GM19324 (cell line): ENCODE measurements at regions not wholly inside any gene's neighbourhood (a gene's known extent, or its start where the extent isn't known, plus 50 kb on each side); places are given as distances from the start of the nearest gene placed in this dataset.

Experiments used
- ATAC-seq: cut with Tn5 transposase; IDR thresholded peaks from one replicate; pipeline ENCODE4 v1.9.1; 2021; ENCODE audit warnings: mild to moderate bottlenecking, moderate library complexity; ENCODE audit not compliant: unreplicated experiment, low FRiP score

DNA sequence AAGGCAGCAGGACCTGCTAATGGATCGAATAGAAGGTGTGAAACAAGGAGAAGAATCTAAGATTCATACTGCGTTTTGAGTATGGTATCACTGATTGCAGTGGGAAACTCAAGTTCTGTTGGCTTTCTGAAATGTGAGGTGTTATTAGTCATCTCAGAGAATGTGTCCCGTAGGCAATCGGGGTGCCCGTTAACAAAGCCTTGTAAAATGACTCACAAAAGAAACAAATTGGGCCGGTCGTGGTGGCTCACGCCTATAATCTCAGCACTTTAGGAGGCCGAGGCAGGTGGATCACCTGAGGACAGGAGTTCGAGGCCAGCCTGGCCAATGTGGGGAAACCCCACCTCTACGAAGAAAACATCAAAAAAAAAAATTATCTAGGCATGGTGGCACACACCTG lies 118.2 kb upstream of the C7orf33 start:
- no peak for ATAC-seq

DNA sequence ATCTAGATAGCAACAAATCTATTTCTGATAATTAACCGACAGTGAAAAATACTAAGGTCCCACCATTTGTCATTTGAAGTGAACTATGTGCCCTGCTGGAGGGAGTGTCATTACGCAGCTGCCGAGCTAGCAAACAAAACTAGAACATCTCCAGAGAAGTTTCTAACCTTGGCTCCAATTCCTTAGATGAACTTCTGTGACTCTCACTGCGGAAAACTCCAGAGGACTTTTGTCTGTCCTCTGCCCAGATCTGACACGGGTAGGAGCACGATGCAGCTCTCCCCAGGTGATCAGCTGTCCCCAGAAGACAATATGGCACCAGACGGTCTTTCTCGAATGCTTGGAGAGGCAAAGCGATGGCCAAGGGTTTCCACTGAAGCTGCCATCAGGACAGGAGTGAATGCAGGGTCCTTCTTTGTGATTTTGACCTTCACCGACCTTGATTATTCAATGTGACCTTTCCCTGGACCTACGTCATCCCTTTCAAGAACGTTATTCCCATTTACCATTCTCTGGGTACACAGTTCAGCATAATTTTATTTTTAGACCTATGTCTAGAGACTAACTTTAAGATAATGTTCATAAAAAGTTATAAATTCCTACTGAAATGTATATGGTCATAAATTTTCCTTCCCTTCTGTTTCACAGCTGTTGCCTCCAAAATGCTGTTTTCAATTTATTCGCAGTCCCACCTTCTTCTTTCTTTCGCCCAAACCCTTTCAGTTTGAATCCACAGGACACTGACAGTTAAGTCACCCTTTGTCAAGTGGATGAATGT lies 116.7 kb upstream of the C7orf33 start:
- no peak for ATAC-seq

DNA sequence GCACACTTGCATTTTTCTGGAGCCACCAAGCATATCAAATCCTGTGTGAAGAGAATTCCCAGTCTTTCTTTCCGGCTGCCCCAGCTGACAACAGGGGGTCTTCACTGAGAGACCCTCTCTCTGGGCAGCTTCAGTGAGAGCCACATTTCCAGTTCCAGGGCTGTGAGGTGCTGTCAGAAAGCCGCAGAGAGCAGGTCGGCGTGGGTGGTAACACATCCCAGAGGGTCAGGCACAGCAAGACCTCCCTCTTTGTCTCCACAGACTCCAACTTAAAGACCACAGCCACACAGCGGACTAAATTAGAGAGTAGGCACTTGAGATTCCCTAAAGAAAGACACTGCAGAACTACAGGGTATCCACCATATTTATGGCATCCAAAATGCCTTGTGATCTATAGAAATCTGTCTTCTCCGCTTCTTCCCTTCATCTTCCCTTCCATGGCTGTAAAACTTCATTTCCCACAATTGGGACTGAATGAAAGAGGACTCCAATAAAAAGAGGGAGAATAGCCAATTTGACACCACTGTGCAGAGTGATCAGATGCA lies 116.0 kb upstream of the C7orf33 start:
- no peak for ATAC-seq

DNA sequence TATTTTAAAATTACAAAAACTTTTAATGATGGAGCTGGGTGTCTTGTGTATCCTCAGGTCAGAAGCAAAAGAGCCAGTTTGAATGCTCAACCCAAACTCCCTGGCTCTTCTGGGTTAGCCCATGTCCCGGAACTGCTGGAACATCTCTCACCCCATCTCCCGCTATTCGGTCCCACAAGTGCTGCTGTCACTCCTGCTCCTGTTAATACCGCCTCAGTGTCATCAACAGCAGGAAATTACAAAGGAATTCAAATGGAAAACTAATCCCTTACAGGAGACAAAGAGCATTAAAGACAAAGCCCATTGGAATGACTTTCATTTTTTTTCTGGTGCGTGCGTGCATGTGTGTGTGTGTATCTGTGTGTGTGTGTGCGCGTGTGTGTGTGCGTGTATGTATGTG lies 112.0 kb upstream of the C7orf33 start:
- no peak for ATAC-seq

DNA sequence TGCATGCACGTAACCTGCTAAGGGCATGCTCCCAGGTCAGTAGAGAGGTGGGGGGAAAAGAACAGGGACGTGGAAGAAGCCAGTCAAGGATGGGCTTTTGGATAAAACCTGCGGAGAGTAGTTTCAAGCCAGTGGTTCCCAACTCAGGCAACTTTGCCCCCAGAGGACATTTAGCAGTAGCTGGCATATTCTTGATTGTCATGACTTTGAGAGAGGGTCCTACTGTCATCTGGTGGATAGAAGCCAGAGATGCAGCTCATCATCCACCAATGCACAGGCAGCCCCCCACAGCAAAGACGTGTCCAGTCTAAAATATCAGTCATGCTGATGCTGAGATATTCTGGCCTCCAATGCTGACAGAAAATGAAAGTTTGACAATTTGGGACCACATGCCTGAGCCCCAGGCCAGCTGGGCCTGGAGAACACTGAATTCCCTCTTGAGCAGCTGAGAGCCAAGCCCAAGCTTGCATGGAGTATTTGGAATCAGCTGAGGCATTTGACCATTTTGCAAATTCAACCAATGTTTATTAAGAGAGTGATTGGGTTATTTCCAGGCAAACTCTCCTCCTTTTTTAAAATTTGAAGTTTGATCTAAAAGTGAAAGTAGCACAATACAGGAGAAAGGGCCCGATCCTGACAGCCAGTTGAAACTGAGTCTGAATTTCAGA lies 110.0 kb upstream of the C7orf33 start:
- ATAC-seq = no peak

DNA sequence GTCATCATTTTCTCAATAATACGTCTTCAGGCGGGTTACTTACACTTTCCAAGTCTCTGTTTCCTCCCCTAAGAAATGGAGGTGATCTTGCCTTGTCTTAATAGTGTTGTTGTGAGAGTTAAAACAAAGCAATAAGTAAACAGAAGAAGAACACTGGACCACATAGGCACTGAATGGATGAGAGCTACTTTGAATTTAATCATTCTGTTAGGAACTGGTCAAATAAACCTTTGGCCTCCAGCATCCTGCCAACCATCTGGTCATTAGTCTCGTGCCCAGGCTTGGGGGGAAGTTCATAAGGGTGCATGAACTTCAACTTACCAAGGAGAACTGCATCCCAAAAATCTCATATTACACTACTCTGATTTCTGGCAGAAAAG lies 109.4 kb upstream of the C7orf33 start:
- ATAC-seq = no peak

DNA sequence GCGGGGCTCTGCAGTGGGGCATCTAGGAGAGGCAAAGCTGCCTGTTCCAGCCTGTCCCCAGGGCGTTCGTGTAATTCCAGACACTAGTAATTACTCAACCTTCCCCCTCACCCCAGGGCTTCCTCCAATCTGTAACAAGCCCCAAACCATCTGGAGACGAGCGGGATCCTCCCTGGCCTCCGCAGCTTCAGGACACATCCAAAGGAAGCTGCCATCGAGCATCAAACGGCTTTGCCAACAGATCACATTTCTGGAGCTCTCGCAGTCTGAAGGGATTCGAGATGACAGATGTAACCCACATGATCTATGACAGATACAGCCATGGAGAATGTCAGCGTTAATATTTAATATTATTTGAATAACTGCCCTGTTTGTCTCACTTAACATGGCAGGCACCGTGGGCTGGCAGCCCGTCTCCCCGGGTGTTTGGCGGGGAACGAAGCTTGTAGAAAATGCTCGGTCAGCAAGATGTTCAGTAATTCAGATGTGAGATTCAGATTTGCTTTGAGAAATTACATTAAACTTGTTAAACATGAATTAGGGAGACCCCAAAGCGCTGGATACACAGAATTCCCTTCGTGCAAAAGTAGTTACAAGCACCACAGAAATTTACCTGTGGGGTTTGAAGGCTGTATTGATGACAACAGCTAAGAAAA lies 108.5 kb upstream of the C7orf33 start:
- no peak for ATAC-seq

DNA sequence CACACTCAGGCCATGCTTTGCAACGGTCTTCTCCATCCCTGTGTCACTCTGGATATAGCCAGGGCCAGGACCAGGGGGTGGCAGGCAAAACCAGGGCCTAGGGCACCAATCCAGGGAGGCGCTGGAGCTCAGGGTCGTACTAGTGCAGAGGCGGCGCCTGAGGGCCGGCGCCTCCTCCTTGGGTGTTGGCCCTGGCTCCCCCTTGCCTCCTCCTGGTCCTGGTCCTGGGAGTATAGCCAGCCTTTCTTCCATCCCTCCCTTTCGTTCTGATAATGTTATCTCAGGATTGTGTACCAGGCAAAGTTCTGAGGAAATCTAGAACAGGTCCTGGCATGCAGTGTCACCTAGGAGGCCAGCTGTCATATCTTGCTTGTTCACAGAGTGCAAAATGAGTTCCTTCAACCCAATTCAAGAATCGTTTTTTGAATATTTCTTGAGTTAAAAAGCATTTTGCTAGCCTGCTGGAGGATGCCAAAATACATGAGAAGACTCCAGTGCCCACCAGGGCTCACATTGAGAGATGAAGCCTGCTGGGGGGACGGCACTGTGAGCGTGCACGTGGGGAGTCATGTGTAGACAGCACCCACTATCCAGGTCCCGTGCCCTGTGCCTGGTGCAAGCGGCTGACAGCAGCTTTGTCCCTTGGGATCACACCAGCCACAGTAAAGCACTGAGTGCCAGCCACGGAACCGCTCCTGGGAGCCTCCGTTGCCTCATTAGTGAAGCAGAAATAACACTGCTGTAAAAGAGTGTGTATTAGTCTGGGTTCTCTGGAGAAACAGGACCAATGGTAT lies 106.9 kb upstream of the C7orf33 start:
- no peak for ATAC-seq

DNA sequence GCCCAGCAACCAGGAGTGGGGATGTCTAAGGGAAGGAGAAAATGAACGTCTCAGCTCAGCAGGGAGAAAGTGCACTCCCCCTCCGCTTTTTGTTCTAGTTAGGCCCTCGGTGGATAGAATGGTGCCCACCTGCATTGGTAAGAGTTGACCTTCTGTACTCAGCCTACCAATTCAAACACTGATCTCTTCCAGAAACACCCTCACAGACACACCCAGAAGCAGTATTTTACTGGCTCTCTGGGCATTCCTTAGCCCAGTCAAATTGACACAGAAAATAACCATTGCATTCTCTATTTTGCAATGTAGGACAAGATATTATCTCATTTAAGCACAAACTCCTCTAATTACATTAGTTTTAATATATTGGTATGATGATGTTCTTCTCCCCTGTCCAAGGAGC lies 106.1 kb upstream of the C7orf33 start:
- no peak for ATAC-seq

DNA sequence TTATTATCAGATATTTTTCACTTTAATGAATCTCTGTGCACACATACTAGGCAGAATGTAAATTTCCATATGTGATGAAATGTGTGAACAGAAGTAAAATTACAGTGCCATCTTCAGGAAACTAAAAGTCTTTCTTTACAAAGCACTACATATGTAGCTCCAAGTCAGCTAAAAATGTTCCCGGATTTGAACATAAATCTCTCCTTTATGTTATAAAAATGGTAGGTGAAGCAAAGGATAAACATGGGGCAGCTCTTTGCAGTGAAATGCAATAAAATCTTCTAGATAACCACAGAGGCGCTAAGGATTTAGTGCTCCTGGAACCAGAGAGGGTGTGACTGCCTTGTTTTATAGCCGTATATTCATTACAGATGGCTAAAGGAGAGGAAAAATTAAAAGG lies 104.9 kb upstream of the C7orf33 start:
- no peak for ATAC-seq

DNA sequence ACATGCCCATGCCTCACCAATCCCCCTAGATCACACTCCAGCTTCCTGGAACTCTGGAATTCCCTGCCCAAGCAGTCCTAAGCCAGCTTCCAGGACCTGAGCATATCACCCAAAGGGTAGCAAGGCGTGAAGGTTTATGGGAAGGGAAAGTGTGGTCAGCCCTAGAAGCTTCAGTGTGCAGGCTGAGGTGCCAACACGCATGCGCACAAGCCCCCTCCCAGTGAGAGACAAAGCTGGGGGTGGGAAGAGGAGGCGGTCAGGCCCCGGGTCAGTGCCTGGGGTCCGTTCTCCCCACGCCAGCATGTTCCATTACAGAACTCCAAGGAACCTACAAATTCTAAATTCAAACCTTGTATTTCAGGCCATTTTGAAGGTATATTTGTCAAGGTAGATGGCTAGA lies 103.6 kb upstream of the C7orf33 start:
- no peak for ATAC-seq

DNA sequence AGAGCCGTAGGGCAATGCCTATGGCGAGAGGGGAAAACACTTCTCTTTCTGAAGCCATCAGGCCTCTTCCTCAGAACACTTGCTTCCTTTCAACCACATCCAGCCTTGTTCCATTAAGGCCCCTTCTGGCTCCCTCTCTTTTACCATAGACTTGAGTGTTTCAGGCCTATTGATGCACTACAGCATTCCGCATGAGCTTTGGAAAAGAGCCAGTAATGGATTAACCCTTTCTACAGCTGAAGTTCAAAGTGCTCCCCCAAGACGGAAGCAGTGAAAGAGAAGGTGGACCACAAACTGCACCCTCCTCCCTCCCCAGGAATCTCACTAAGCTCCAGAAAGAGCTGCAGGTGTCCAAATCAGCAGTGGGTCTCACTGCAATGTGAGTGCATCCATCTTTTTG lies 102.7 kb upstream of the C7orf33 start:
- no peak for ATAC-seq

DNA sequence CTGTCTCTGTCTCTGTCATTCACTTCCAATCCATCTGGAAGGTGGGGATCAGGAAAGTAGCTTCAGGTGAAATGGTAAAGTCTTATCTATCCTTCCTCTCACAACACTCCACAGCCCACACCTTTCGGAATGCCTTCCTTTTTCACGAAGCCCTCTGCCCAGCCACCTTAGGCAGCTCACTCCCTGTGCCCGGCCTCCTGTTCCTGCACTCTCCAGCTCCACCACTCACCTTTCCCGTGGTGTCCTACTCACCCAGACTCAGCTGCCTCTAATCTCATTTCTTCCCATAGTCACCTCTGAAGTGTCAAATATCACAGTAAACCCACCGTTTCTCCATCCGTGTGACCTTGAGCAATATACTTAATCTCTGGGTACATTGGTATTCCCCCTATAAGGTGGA lies 100.9 kb upstream of the C7orf33 start:
- ATAC-seq = no peak

DNA sequence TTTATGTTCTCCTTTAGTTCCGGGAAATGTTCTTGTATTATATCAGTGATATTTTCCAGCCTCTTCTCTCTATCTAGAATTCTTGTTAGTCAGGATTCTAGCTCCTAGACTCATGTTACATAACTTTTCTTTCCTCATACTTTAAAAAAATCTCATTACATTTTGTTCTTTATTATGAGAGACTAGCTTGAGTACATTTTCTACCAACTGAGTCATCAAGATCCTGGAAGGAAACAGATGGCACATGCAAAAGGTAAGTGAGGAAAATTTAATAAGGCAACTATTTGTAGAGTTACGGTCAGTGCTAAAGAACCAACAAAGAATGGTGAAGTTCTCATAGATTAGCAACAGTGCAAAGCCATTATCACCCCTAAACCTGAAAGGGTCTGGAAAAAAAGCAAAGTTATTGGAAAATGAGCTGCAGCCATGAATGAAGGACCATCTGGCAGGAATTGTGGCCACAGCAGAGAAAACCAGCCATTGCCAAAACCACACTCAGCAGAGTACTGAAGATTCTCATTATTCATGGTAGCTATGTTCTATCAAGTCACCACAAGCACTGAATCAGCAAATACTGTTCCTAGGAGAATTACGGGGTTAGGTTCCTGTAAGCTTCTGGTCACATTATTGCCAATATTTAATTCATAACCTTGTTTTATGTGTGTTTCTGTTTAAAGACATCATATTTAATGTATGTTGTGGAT lies 98.3 kb upstream of the C7orf33 start:
- ATAC-seq = no peak

DNA sequence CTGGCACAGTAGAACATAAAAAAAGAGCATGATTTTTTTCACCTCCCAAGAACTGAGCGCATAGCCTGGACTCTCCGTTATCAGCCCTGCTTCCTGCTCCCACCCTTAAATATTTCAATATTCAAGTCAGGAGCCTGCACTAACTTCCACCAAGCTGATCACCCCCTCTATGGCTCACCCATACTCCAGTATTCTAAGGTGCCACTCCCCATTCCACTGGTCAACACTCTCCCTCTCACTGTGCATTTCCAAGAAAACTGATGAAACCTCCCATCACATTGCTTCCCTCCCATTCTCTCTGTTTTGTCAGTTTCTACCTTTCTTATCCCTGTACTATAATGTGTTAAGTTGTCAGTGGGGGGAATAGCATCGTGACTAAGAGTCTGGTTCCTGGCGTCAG lies 95.0 kb upstream of the C7orf33 start:
- ATAC-seq = no peak

DNA sequence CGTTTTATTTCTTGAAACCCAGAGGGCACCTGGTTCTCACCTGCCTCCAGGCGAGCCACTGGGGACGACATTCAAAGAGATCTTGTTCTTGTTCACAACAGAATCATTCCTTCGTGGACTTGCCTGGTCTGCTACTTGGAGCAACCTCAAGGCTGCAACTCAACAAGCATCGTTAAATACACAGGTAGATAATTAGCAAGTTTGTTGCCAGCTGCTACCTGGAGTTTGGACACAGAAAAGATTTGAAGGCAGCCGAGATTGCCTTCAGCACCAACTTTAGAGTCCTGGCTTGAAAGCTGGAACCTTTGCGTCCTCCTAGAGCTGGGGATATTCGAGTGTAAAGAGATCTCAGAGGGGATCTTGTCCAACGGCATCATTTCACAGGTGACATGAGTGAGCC lies 89.6 kb upstream of the C7orf33 start:
- no peak for ATAC-seq

DNA sequence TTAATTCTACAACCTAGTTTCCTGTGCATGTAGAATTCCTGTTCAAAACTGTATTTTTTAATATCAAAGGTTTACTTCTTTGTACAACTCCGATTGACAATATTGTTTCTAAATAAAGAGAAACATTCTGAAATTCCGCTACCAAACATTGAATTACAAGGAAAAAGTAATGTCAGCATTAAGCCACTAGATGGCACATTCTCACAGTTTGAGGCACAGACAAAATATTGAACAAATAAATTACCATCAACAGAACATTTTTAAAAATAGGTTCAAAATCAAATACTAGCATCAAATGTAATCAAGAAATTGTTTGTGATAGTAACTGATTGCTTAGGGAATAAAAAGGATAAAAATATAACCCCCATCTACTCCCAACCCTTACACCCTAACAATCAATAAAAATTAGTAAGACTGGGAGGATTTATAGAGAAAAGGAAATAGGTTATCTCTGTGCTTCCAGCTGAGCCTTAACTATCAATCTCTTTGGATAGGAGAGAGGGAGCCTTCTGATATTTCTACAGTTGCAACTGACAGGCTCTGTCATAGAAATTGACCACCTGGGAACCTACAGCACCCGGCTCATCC lies 86.6 kb upstream of the C7orf33 start:
- ATAC-seq = no peak

DNA sequence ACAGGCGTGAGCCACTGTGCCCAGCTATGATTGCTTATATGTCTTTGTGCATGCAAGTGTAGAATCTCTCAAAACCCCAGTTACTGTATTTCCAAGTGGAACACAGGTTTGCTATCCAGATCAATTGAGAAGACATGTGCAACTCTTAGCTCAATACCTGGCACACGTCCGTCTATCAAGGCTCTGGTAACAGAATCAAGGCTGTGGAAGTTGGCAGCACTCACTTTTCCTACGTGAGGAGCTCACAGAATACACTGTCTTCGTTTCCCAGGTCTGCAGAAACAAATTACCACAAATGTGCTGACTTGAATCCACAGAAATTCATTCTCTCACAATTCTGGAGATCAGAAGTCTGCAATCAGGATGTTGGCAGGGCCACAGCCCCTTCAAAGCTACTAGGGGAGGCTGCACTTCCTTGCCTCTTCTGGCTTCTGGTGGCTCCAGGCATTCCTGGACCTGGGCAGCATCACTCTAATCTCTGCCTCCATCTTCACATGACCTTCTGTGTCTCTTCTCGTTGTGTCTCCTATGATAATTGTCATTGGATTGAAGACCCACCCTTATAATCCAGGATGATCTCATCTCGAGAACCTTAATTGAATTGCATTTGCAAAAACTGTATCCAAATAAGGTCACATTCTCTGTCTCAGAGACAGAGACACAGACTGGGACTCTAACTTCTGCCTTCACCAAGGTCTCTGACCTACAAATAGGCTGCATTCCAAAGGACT lies 84.8 kb upstream of the C7orf33 start:
- ATAC-seq = no peak

DNA sequence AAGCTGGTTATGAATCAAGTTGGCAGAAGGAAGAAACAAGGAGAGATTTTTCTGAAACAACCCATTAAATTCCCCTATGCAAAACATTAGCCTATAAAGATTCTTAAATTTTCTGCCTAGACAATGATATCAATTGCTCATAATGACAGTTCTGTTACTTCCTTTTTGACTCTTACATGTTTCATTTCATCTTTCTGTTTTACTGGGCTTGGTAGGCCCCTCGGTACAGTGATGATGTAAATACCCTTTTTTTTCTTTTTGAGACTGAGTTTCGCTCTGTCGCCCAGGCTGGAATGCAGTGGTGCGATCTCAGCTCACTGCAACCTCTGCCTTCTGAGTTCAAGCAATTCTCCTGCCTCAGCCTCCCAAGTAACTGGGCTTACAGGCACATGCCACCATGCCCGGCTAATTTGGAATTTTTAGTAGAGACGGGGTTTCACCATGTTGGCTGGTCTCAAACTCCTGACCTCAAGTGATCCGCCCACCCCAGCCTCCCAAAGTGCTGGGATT lies 83.4 kb upstream of the C7orf33 start:
- ATAC-seq = peak; percentile 89
